GM06990 (cell line): ENCODE measurements at regions not wholly inside any gene's neighbourhood (a gene's known extent, or its start where the extent isn't known, plus 50 kb on each side); places are given as distances from the start of the nearest gene placed in this dataset.

Source experiments
- DNase-seq: peaks from one replicate; pipeline ENCODE4 v3.0.0-alpha.2; 2011; ENCODE audit not compliant: insufficient read length; ENCODE audit errors: extremely low read depth
- H3K27me3 ChIP-seq: replicated peaks from 2 replicates; pipeline ENCODE4 v1.6.0; 2011; ENCODE audit warnings: low read length; ENCODE audit not compliant: control insufficient read depth, insufficient read depth
- H3K36me3 ChIP-seq: 2 replicates; pipeline ENCODE4 v1.5.1; 2011; ENCODE audit warnings: low read length; ENCODE audit not compliant: control insufficient read depth, insufficient read depth
- H3K4me3 ChIP-seq: replicated peaks from 2 replicates; pipeline ENCODE4 v1.5.1; 2011; ENCODE audit warnings: low read depth, mild to moderate bottlenecking, control low read depth, low read length
- CTCF ChIP-seq: IDR thresholded peaks from 2 replicates; pipeline ENCODE4 v1.5.1; 2011; ENCODE audit warnings: low read length, control low read depth, mild to moderate bottlenecking, inconsistent platforms; ENCODE audit not compliant: insufficient read depth, poor library complexity, severe bottlenecking

DNA sequence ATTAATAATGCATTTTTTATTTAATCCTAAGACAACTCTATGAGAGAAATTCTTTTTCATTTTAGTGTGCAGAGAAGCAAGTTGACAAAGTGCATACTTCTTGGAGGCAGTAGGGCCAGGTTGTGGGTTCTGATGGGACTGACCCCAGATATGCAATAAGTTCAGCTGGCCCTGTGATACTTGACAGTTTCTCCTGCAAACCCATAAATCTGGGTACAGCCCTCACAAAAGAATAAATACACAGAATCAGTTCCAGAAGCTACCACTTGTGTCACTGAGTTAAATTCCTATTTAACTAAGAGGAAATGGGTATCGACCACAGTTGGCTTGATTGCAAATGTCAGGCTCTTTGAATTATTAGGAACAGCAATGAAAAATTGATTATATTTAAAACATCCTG, 598.5 kb upstream of the API5 start:
- DNase-seq: no peak
- Histone ChIP-seq H3K36me3 (no peaks in the 10 kb centered on the region), H3K27me3 (no peaks in the 10 kb centered on the region), H3K4me3 (no peak overlapping the region)
- no peak for TF ChIP-seq CTCF

DNA sequence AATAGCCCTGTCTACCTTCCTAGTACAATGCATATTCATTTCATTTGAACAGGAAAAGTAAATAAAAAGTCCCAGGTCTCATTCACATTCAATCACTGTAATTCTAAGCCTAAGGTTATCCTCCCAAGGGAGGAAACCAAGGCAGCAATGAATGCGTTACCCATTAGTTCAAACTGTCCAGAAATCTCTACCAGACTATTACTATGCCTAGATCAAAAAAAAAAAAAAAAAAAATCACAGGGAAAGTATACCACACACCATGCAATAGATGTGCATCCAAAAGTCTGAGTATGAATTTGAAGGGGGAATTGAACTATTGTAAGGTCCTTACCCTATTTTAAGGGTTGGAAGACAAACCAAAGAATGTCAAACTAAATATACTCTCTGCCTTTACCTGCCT, 598.0 kb upstream of the API5 start:
- DNase-seq: no peak
- no peak overlapping the region for H3K4me3 ChIP-seq
- H3K36me3 ChIP-seq: no peaks in the 10 kb centered on the region
- no peaks in the 10 kb centered on the region for H3K27me3 ChIP-seq
- TF ChIP-seq CTCF: no peak

DNA sequence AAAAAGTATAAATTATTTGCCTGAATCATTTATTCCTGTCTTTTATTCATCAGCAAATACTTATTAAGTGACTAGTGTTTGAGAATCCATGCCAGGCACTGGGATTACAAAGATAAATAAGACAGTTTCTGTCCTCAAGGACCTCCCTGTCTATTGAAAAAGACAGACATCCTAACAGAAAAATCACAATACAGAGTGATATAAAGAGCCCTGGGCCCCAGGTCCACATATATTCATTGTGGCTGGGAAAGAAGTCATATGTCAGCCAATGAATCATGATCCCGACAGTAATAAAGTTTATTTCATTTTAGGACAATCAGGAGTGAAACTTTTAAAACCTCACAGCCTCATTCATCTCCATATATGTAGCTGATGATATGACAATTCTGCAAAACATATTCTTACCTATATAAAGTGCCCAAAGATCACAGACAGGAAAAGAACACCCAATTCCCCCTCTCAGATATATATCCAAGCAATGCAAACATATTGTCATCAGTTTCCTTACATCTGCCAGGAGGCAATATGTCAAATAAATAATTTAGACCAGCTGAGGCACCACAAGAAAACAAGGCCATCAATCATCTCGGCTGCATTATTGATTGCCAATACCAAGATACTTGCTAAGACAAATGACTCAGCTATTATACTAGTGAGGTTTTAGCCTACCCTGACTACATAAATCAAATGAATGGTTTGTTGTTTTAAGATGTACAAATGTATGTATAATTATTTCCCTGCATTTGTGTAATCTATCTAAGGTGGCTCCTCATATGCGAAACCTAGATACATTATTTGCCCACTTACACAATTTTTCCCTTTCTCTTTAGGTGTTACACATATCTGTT, 590.9 kb upstream of the API5 start:
- H3K27me3 ChIP-seq: no peaks in the 10 kb centered on the region
- H3K36me3 ChIP-seq: no peaks in the 10 kb centered on the region
- no peak for TF ChIP-seq CTCF
- no peak overlapping the region for H3K4me3 ChIP-seq
- DNase-seq: no peak

- no peak overlapping the region for H3K4me3 ChIP-seq
- TF ChIP-seq CTCF: no peak
- H3K27me3 ChIP-seq: no peaks in the 10 kb centered on the region
- no peak for DNase-seq
- H3K36me3 ChIP-seq: no peaks in the 10 kb centered on the region
These were observed 583.9 kb upstream of the API5 start for GRCh38 chr11:42727879-42728278.

DNA sequence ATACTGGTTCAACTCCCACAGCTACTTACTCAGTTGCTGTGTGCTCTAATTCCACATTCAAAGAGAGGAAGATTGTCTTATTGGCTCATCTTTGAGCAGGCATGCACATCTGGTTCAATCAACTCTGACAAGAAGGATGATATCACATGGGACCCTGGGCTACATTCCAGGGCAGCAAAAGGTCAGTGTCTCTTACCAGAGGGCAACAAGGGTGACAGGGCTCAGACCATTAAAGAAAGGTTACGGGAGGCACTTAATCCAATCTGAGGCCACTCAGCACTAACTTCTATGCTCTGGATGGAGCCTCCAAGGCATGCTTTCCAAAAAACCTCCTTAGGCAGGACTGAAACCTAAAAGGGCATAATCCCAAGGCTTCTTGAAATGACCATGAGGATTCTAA, 549.4 kb upstream of the API5 start:
- H3K4me3 ChIP-seq: no peak overlapping the region

More for the DNA sequence above, 549.4 kb upstream of the API5 start:
- TF ChIP-seq CTCF: no peak
- no peak for DNase-seq
- Histone ChIP-seq H3K27me3 (no peaks in the 10 kb centered on the region), H3K36me3 (no peaks in the 10 kb centered on the region)
